Mesenchymal stem cell (in vitro differentiated cells and primary cell): ENCODE measurements at regions not wholly inside any gene's neighbourhood (a gene's known extent, or its start where the extent isn't known, plus 50 kb on each side); places are given as distances from the start of the nearest gene placed in this dataset.

Source experiments
- DNase-seq: peaks from one replicate; pipeline ENCODE4 v3.0.0-alpha.2; 2013
- H2AFZ ChIP-seq: one replicate; pipeline ENCODE4 v1.6.1; 2013; ENCODE audit warnings: low read depth, mild to moderate bottlenecking, control low read depth, inconsistent platforms, low read length, moderate library complexity
- H2AK5ac ChIP-seq: 2 replicates; pipeline ENCODE4 v1.6.1; 2013; ENCODE audit warnings: low read length, moderate library complexity, mild to moderate bottlenecking, inconsistent platforms; ENCODE audit not compliant: severe bottlenecking
- H2BK120ac ChIP-seq: one replicate; pipeline ENCODE4 v1.6.1; 2013; ENCODE audit warnings: low read depth, mild to moderate bottlenecking, inconsistent platforms, low read length, moderate library complexity
- H2BK12ac ChIP-seq, 2 experiments: one replicate each; pipeline ENCODE4 v1.6.1; 2013; ENCODE audit warnings: inconsistent platforms in 2 of 2, low read length in 2 of 2, mild to moderate bottlenecking in 2 of 2, moderate library complexity in 2 of 2, control low read depth in 1 of 2
- H2BK15ac ChIP-seq: one replicate; pipeline ENCODE4 v1.6.1; 2013; ENCODE audit warnings: mild to moderate bottlenecking, low read depth, inconsistent platforms; ENCODE audit not compliant: poor library complexity, severe bottlenecking
- H2BK5ac ChIP-seq: 2 replicates; pipeline ENCODE4 v1.6.1; 2013; ENCODE audit warnings: low read depth, mild to moderate bottlenecking, low read length, control low read depth, inconsistent platforms; ENCODE audit not compliant: poor library complexity, severe bottlenecking
- H3K14ac ChIP-seq, 2 experiments: one replicate each; pipeline ENCODE4 v1.6.1; 2013; ENCODE audit warnings: inconsistent platforms in 2 of 2, low read length in 2 of 2, control low read depth in 1 of 2, mild to moderate bottlenecking in 1 of 2, moderate library complexity in 1 of 2
- H3K18ac ChIP-seq, 2 experiments: one replicate each; pipeline ENCODE4 v1.6.1; 2013; ENCODE audit warnings: inconsistent platforms in 2 of 2, low read length in 2 of 2, control low read depth in 1 of 2, low read depth in 1 of 2, mild to moderate bottlenecking in 1 of 2
- H3K23ac ChIP-seq, 2 experiments: one replicate each; pipeline ENCODE4 v1.6.1; 2013; ENCODE audit warnings: inconsistent platforms in 2 of 2, low read length in 2 of 2, mild to moderate bottlenecking in 2 of 2, moderate library complexity in 2 of 2, control low read depth in 1 of 2
- H3K27ac ChIP-seq: 2 replicates; pipeline ENCODE4 v1.5.1; 2013; ENCODE audit warnings: mild to moderate bottlenecking, moderate library complexity, low read length, control low read depth, inconsistent platforms; ENCODE audit not compliant: poor library complexity, severe bottlenecking
- H3K27me3 ChIP-seq, 2 experiments: 2 replicates each; pipeline versions ENCODE4 v1.6.1 to v1.7.0; 2013; ENCODE audit warnings: low read length in 2 of 2, mild to moderate bottlenecking in 2 of 2, moderate library complexity in 2 of 2, control low read depth in 1 of 2, inconsistent platforms in 1 of 2; ENCODE audit not compliant: control insufficient read depth in 1 of 2, insufficient read depth in 1 of 2
- H3K36me3 ChIP-seq, 2 experiments: 2 replicates each; pipeline versions ENCODE4 v1.6.1 to v1.7.0; 2013; ENCODE audit warnings: low read length in 2 of 2, control low read depth in 1 of 2, inconsistent platforms in 1 of 2, low read depth in 1 of 2, mild to moderate bottlenecking in 1 of 2; ENCODE audit not compliant: insufficient read depth in 2 of 2, control insufficient read depth in 1 of 2
- H3K4ac ChIP-seq, 2 experiments: one replicate each; pipeline ENCODE4 v1.6.1; 2013; ENCODE audit warnings: inconsistent platforms in 2 of 2, low read length in 2 of 2, mild to moderate bottlenecking in 2 of 2, moderate library complexity in 2 of 2, control low read depth in 1 of 2, low read depth in 1 of 2
- H3K4me1 ChIP-seq: 2 replicates; pipeline ENCODE4 v1.6.1; 2013; ENCODE audit warnings: low read depth, low read length, control low read depth; ENCODE audit not compliant: control insufficient read depth, insufficient read depth
- H3K4me2 ChIP-seq: 2 replicates; pipeline ENCODE4 v1.6.1; 2013; ENCODE audit warnings: low read length, mild to moderate bottlenecking, inconsistent platforms; ENCODE audit not compliant: poor library complexity, severe bottlenecking
- H3K4me3 ChIP-seq, 2 experiments: 2 replicates each; pipeline versions ENCODE4 v1.5.1 to v1.7.0; 2013; ENCODE audit warnings: low read length in 2 of 2, mild to moderate bottlenecking in 2 of 2, control low read depth in 1 of 2, low read depth in 1 of 2; ENCODE audit not compliant: insufficient read depth in 1 of 2
- H3K79me1 ChIP-seq: replicated peaks from 2 replicates; pipeline ENCODE4 v1.6.1; 2013; ENCODE audit warnings: mild to moderate bottlenecking, control low read depth, low read length, inconsistent platforms; ENCODE audit not compliant: poor library complexity, severe bottlenecking
- H3K9ac ChIP-seq: 2 replicates; pipeline ENCODE4 v1.7.0; 2013; ENCODE audit warnings: mild to moderate bottlenecking, low read length, moderate library complexity
- H3K9me3 ChIP-seq: 2 replicates; pipeline ENCODE4 v1.7.0; 2013; ENCODE audit warnings: mild to moderate bottlenecking, low read length; ENCODE audit not compliant: control insufficient read depth
- H4K8ac ChIP-seq: one replicate; pipeline ENCODE4 v1.6.1; 2013; ENCODE audit warnings: inconsistent platforms, mild to moderate bottlenecking, low read length, moderate library complexity
- H4K91ac ChIP-seq: one replicate; pipeline ENCODE4 v1.6.1; 2013; ENCODE audit warnings: mild to moderate bottlenecking, low read length, inconsistent platforms
- WGBS: methylation state at CpG from one replicate; pipeline ENCODE4 v1.1.7; 2013; ENCODE audit warnings: mixed read lengths; 5-methylcytosine and 5-hydroxymethylcytosine counted together

- H4K91ac ChIP-seq, result no peak overlapping the region
- H2AK5ac ChIP-seq, result no peak overlapping the region
- H2BK12ac ChIP-seq, result no peak overlapping the region
- H2BK15ac ChIP-seq, result no peak overlapping the region
- no peak overlapping the region for H3K23ac ChIP-seq
- no peak overlapping the region for H3K9ac ChIP-seq
- no peaks in the 10 kb centered on the region for H3K4me1 ChIP-seq
- no peak overlapping the region for H2BK5ac ChIP-seq
- no peak overlapping the region for H2BK120ac ChIP-seq
- no peak overlapping the region for H3K4me3 ChIP-seq
- H2AFZ ChIP-seq, result no peak overlapping the region
- no peak overlapping the region for H3K18ac ChIP-seq
- no peak overlapping the region for H3K4me2 ChIP-seq
- H3K27me3 ChIP-seq, result no peaks in the 10 kb centered on the region
- no peak overlapping the region for H3K14ac ChIP-seq
- DNase-seq, result no peak
- H3K79me1 ChIP-seq, result no peaks in the 10 kb centered on the region
- H3K4ac ChIP-seq, result no peak overlapping the region
- H3K9me3 ChIP-seq, result peaks cover 20% of the 10 kb centered on the region
- 77% methylated on average over 2 of the region's 3 CpGs for WGBS
- H4K8ac ChIP-seq, result no peak overlapping the region
- no peaks in the 10 kb centered on the region for H3K36me3 ChIP-seq
- H3K27ac ChIP-seq, result no peak overlapping the region
Measured at GRCh38 chr7:25922296-25922695, 229.7 kb upstream of the NFE2L3 start.

- Histone ChIP-seq H3K27me3 (peaks cover 0 to 3% of the 10 kb centered on the region in 2 experiments), H3K36me3 (no peaks in the 10 kb centered on the region), H3K4me1 (no peaks in the 10 kb centered on the region), H3K4me3 (no peak overlapping the region), H3K79me1 (no peaks in the 10 kb centered on the region), H4K8ac (no peak overlapping the region), H3K27ac (no peak overlapping the region), H2AK5ac (no peak overlapping the region), H3K4me2 (no peak overlapping the region), H2AFZ (no peak overlapping the region), H3K9me3 (peaks cover 6% of the 10 kb centered on the region), H3K14ac (no peak overlapping the region), H2BK120ac (no peak overlapping the region), H3K4ac (no peak overlapping the region), H2BK5ac (no peak overlapping the region), H2BK15ac (no peak overlapping the region), H3K23ac (no peak overlapping the region), H4K91ac (no peak overlapping the region), H2BK12ac (no peak overlapping the region), H3K18ac (no peak overlapping the region), H3K9ac (no peak overlapping the region)
- DNase-seq, result no peak
- no CpG with 5 or more reads among the region's 1 CpG for WGBS
Measured at GRCh38 chr7:25923741-25924460, 228.1 kb upstream of the NFE2L3 start.

- Histone ChIP-seq H3K4me1 (no peaks in the 10 kb centered on the region), H3K27me3 (peaks cover 0 to 3% of the 10 kb centered on the region in 2 experiments), H2BK15ac (no peak overlapping the region), H2AFZ (no peak overlapping the region), H3K9me3 (no peaks in the 10 kb centered on the region), H3K18ac (no peak overlapping the region), H3K4me3 (no peak overlapping the region), H3K36me3 (no peaks in the 10 kb centered on the region), H3K27ac (no peak overlapping the region), H3K14ac (no peak overlapping the region), H4K8ac (no peak overlapping the region), H2AK5ac (no peak overlapping the region), H2BK12ac (no peak overlapping the region), H3K79me1 (no peaks in the 10 kb centered on the region), H3K9ac (no peak overlapping the region), H2BK5ac (no peak overlapping the region), H3K4ac (no peak overlapping the region), H3K23ac (no peak overlapping the region), H3K4me2 (no peak overlapping the region), H2BK120ac (no peak overlapping the region), H4K91ac (no peak overlapping the region)
- DNase-seq, result peak; percentile 81
- WGBS, result 42% methylated on average over 4 of the region's 7 CpGs
Measured at GRCh38 chr7:25926009-25926408, 226.0 kb upstream of the NFE2L3 start.

- Histone ChIP-seq H3K9me3 (no peaks in the 10 kb centered on the region), H3K18ac (no peak overlapping the region), H3K4me2 (no peak overlapping the region), H2AFZ (no peak overlapping the region), H3K23ac (no peak overlapping the region), H4K8ac (no peak overlapping the region), H2AK5ac (no peak overlapping the region), H3K27ac (no peak overlapping the region), H3K4ac (no peak overlapping the region), H3K4me1 (no peaks in the 10 kb centered on the region), H3K4me3 (no peak overlapping the region), H4K91ac (no peak overlapping the region), H2BK5ac (no peak overlapping the region), H3K9ac (no peak overlapping the region), H3K79me1 (no peaks in the 10 kb centered on the region), H2BK12ac (no peak overlapping the region), H2BK120ac (no peak overlapping the region), H3K36me3 (no peaks in the 10 kb centered on the region), H3K14ac (no peak overlapping the region), H3K27me3 (peaks cover 0 to 3% of the 10 kb centered on the region in 2 experiments), H2BK15ac (no peak overlapping the region)
- DNase-seq, result no peak
- 64% methylated on average over 2 of the region's 2 CpGs for whole genome bisulfite sequencing
Measured at GRCh38 chr7:25926451-25926850, 225.5 kb upstream of the NFE2L3 start.
